ENCODE measurements at regions not wholly inside any gene's neighbourhood (a gene's known extent, or its start where the extent isn't known, plus 50 kb on each side); places are given as distances from the start of the nearest gene placed in this dataset.

- TF ChIP-seq SIN3A (IDR thresholded peaks at IDR 0.05; ENCODE audit: borderline replicate concordance, low read depth, low read length) (no peak), RXRA (IDR thresholded peaks at IDR 0.05; ENCODE audit: borderline replicate concordance, low read depth) (no peak), EP300 (IDR thresholded peaks at IDR 0.05; ENCODE audit: borderline replicate concordance in 1 of 2, low read depth in 1 of 2, low read length in 1 of 2) (no peak), RAD21 (IDR thresholded peaks at IDR 0.05; ENCODE audit: low read length) (no peak), CTCF (IDR thresholded peaks at IDR 0.05) (no peak), TCF12 (IDR thresholded peaks at IDR 0.05) (no peak), POLR2AphosphoS5 (IDR thresholded peaks at IDR 0.05; ENCODE audit: low read depth, low read length) (no peak), FOXM1 (IDR thresholded peaks at IDR 0.05; ENCODE audit: low read depth) (no peak), GABPA (IDR thresholded peaks at IDR 0.05; ENCODE audit: low read depth) (no peak), RCOR1 (IDR thresholded peaks at IDR 0.05; ENCODE audit: low read length) (no peak), ZBTB33 (IDR thresholded peaks at IDR 0.05; ENCODE audit: borderline replicate concordance, low read depth) (no peak), RFX5 (IDR thresholded peaks at IDR 0.05; ENCODE audit: low read length) (no peak), MAX (IDR thresholded peaks at IDR 0.05; ENCODE audit: low read depth) (no peak)
These were observed 65.9 kb upstream of the RAB11FIP2 start for GRCh38 chr10:118112543-118113125.

Data from SK-N-SH (cell line).